Neutrophil (primary cell): ENCODE measurements at regions not wholly inside any gene's neighbourhood (a gene's known extent, or its start where the extent isn't known, plus 50 kb on each side); places are given as distances from the start of the nearest gene placed in this dataset.

Experiments
- H3K27ac ChIP-seq: fragments of 200-600 bp; sonication (generic); 2 replicates; pipeline ENCODE4 v1.5.1; 2016; ENCODE audit warnings: mild to moderate bottlenecking, moderate library complexity
- H3K27me3 ChIP-seq: fragments of 200-600 bp; sonication (generic); 2 replicates; pipeline ENCODE4 v1.6.0; 2016; ENCODE audit warnings: mild to moderate bottlenecking
- H3K36me3 ChIP-seq: fragments of 200-600 bp; sonication (generic); 2 replicates; pipeline ENCODE4 v1.5.1; 2017
- H3K4me1 ChIP-seq, 2 experiments: fragments of 200-600 bp in 1 of 2; sonication (generic) in 1 of 2; 1 replicate in 1 of 2; 2 replicates in 1 of 2; pipeline versions ENCODE4 v1.5.1 to v1.6.1; 2013 to 2016; ENCODE audit warnings: low read depth in 1 of 2, low read length in 1 of 2, mild to moderate bottlenecking in 1 of 2, moderate library complexity in 1 of 2; ENCODE audit not compliant: control insufficient read depth in 1 of 2, insufficient read depth in 1 of 2
- H3K4me3 ChIP-seq, 2 experiments: fragments of 200-600 bp in 1 of 2; sonication (generic) in 1 of 2; 1 replicate in 1 of 2; 2 replicates in 1 of 2; pipeline ENCODE4 v1.5.1; 2013 to 2016; ENCODE audit warnings: low read depth in 1 of 2, low read length in 1 of 2, mild to moderate bottlenecking in 1 of 2, moderate library complexity in 1 of 2
- H3K9me3 ChIP-seq: fragments of 200-600 bp; sonication (generic); 2 replicates; pipeline ENCODE4 v1.5.1; 2016
- TF ChIP-seq, protein P1 (sequence below): fragments of 200-600 bp; sonication (generic); IDR thresholded peaks from 2 replicates; pipeline ENCODE4 v1.5.1; 2016; ENCODE audit warnings: antibody characterized with exemption

DNA sequence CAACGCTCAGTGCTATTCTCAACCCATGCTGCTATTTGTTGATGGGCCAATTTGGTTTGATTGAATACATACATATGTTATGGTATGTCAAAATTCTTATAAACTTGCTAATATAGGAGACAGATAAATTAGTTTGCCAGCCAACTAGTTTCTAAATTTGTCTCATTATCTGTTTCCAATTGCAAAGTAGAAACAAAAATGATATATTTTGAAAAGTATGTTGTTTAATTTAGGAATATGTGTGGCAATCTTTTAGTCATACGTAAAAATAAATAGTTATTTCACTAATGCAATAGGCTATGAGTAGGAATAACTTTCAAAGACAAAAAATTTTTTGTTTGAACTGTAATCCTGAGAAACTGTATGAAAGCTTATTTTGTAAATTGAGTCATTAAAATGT lies 210.6 kb upstream of the KCNJ16 start:
- no peak overlapping the region for H3K4me3 ChIP-seq
- TF ChIP-seq, protein P1, sequence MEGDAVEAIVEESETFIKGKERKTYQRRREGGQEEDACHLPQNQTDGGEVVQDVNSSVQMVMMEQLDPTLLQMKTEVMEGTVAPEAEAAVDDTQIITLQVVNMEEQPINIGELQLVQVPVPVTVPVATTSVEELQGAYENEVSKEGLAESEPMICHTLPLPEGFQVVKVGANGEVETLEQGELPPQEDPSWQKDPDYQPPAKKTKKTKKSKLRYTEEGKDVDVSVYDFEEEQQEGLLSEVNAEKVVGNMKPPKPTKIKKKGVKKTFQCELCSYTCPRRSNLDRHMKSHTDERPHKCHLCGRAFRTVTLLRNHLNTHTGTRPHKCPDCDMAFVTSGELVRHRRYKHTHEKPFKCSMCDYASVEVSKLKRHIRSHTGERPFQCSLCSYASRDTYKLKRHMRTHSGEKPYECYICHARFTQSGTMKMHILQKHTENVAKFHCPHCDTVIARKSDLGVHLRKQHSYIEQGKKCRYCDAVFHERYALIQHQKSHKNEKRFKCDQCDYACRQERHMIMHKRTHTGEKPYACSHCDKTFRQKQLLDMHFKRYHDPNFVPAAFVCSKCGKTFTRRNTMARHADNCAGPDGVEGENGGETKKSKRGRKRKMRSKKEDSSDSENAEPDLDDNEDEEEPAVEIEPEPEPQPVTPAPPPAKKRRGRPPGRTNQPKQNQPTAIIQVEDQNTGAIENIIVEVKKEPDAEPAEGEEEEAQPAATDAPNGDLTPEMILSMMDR, result no peak
- no peak overlapping the region for H3K27ac ChIP-seq
- no peaks in the 10 kb centered on the region for H3K27me3 ChIP-seq
- no peaks in the 10 kb centered on the region for H3K4me1 ChIP-seq
- no peaks in the 10 kb centered on the region for H3K36me3 ChIP-seq
- no peaks in the 10 kb centered on the region for H3K9me3 ChIP-seq

DNA sequence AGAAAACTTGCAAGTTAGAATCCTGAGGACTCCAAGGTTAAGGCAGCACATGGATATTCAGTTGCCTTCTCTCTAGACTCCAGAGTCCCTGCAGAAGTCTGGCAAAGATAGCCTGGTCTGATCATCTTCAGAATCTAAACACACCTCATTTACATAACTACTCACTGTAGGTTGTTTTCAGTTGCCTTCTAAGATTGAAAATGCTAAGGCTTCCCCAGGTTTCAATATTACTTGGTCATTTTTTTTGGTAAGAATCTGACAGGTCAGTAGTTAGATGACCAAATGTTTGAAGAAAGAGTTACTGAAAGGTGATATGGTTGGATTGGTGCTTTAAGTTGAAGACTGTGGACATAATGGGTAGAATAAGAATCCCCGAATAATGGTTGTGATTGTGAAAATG lies 205.4 kb upstream of the KCNJ16 start:
- H3K36me3 ChIP-seq, result no peaks in the 10 kb centered on the region
- H3K27me3 ChIP-seq, result no peaks in the 10 kb centered on the region
- TF ChIP-seq, protein P1, result no peak
- no peaks in the 10 kb centered on the region for H3K9me3 ChIP-seq
- no peak overlapping the region for H3K4me3 ChIP-seq
- no peak overlapping the region for H3K27ac ChIP-seq
- peaks cover 3 to 4% of the 10 kb centered on the region in 2 experiments for H3K4me1 ChIP-seq

DNA sequence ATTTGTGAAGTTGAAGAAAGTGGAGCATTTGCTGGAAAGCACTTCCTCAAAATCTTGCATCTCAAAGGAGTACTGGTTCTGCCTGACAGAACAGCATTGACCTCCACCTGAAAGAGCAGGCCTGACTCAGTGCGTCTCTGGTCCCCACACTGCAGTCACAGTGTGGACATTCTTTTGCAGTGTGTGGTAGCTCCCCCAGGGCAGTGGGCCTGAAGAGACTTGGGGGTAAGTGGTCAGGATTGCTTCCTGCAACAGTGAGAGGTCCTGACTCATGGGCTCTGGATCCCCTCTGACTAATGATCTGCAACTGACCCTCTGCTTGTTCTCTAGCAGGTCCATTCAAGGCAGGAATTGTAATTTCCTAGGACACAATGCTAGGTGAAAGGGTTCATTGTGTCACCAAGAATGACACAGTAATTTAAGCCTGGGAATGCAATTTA lies 204.9 kb upstream of the KCNJ16 start:
- Histone ChIP-seq H3K27me3 (no peaks in the 10 kb centered on the region), H3K4me3 (no peak overlapping the region), H3K36me3 (no peaks in the 10 kb centered on the region), H3K4me1 (peaks cover 4 to 5% of the 10 kb centered on the region in 2 experiments), H3K9me3 (no peaks in the 10 kb centered on the region), H3K27ac (no peak overlapping the region)
- TF ChIP-seq, protein P1, result no peak

DNA sequence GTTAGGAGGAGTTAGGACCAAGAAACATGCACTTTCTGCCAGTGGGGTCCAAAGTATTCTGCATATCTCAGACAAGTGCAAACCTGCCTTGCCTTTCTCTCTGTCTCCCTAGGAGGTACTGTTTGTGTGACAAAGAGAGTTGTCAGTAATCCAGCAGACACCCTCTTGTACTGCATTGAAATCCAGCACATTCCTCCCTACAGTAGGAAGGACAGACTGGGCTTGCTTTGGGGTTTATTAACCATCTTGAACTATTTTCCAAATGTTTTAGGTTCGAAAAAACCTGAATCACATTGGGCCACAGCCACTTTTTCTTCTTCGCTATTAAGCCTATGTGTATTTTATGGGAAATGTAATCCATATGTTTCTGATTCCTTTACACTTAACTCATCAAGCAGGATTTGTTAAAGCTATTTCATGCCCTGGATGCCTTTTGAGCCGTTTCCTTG lies 204.2 kb upstream of the KCNJ16 start:
- TF ChIP-seq, protein P1, result no peak

DNA sequence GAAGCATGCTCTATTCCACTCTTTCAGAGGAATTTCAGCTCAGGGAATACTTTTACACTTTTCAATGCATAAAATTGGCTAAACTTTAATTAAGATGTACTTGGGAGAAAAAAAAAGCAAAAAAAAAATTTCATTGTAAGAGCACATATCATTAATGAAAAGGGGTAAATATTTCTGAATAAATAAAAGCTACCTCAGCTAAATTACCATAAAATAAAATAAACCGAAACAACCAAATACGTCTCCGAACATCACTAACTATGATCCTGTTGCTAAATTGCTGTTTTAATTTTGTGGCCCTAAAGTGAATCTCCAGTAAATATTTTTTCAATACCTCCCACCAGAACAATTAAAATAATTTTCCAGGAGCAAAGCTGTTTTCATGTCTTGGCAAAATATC lies 203.7 kb upstream of the KCNJ16 start:
- TF ChIP-seq, protein P1, result no peak
- Histone ChIP-seq H3K4me3 (no peak overlapping the region), H3K4me1 (peaks cover 4 to 6% of the 10 kb centered on the region in 2 experiments), H3K27me3 (no peaks in the 10 kb centered on the region), H3K9me3 (no peaks in the 10 kb centered on the region), H3K36me3 (no peaks in the 10 kb centered on the region), H3K27ac (no peak overlapping the region)

More for the DNA sequence above, 204.2 kb upstream of the KCNJ16 start:
- no peaks in the 10 kb centered on the region for H3K9me3 ChIP-seq
- no peak overlapping the region for H3K27ac ChIP-seq
- no peaks in the 10 kb centered on the region for H3K27me3 ChIP-seq
- no peak overlapping the region for H3K4me3 ChIP-seq
- no peaks in the 10 kb centered on the region for H3K36me3 ChIP-seq
- H3K4me1 ChIP-seq, result peaks cover 4 to 5% of the 10 kb centered on the region in 2 experiments
